Upper lobe of right lung (tissue), 1 donor: ENCODE measurements at regions not wholly inside any gene's neighbourhood (a gene's known extent, or its start where the extent isn't known, plus 50 kb on each side); places are given as distances from the start of the nearest gene placed in this dataset.

ENCODE experiments used
- ATAC-seq: fragments of 200-7000 bp; cut with Tn5 transposase; one replicate; pipeline ENCODE4 v1.9.1; 2020; ENCODE audit warnings: mild to moderate bottlenecking, moderate library complexity
- DNase-seq: peaks from one replicate; pipeline ENCODE4 v3.0.0-alpha.2; 2020
- H3K27ac ChIP-seq: fragments of 200-600 bp; one replicate; pipeline ENCODE4 v1.8.0; 2022
- H3K27me3 ChIP-seq: fragments of 200-600 bp; one replicate; pipeline ENCODE4 v1.8.0; 2022; ENCODE audit warnings: mild to moderate bottlenecking
- H3K36me3 ChIP-seq: fragments of 200-600 bp; one replicate; pipeline ENCODE4 v1.8.0; 2022
- H3K4me1 ChIP-seq: fragments of 200-600 bp; one replicate; pipeline ENCODE4 v1.8.0; 2022
- H3K4me3 ChIP-seq: fragments of 200-600 bp; one replicate; pipeline ENCODE4 v1.8.0; 2022; ENCODE audit warnings: mild to moderate bottlenecking
- H3K9me3 ChIP-seq: fragments of 200-600 bp; one replicate; pipeline ENCODE4 v1.8.0; 2022
- CTCF ChIP-seq: fragments of 200-600 bp; IDR thresholded peaks from one replicate; pipeline ENCODE4 v1.8.0; 2022; ENCODE audit warnings: antibody characterized with exemption
- intact Hi-C: fragments of 100-400 bp; cut with DNase I; formaldehyde crosslinking; loops from one replicate; pipeline ENCODE4 v1.11.0; 2022
- donor health status: DM: no; HTN: yes; CAD: no; lungs with severe emphysema.

GRCh38 chrX:113548308-113549015, 707.8 kb upstream of the AMOT start:
- intact Hi-C loops = no loop called here
- no peak overlapping the region for H3K4me3 ChIP-seq
- no peaks in the 10 kb centered on the region for H3K4me1 ChIP-seq
- no peak for TF ChIP-seq CTCF
- no peak for ATAC-seq
- no peak overlapping the region for H3K27ac ChIP-seq
- no peak for DNase-seq
- H3K36me3 ChIP-seq = no peaks in the 10 kb centered on the region
- H3K27me3 ChIP-seq = no peaks in the 10 kb centered on the region
- no peaks in the 10 kb centered on the region for H3K9me3 ChIP-seq

- DNase-seq = no peak
- Histone ChIP-seq H3K36me3 (no peaks in the 10 kb centered on the region), H3K9me3 (no peaks in the 10 kb centered on the region), H3K27ac (no peak overlapping the region), H3K27me3 (no peaks in the 10 kb centered on the region), H3K4me1 (no peaks in the 10 kb centered on the region), H3K4me3 (no peak overlapping the region)
- TF ChIP-seq CTCF = no peak
- ATAC-seq = no peak
- intact Hi-C loops = no loop called here
Observed at GRCh38 chrX:113545040-113545439, 704.4 kb upstream of the AMOT start.

GRCh38 chrX:113539599-113540356, 699.1 kb upstream of the AMOT start:
- ATAC-seq = no peak
- TF ChIP-seq CTCF = no peak
- intact Hi-C loops = no loop called here
- H3K36me3 ChIP-seq = no peaks in the 10 kb centered on the region
- no peaks in the 10 kb centered on the region for H3K27me3 ChIP-seq
- H3K4me3 ChIP-seq = no peak overlapping the region
- no peaks in the 10 kb centered on the region for H3K4me1 ChIP-seq
- no peak overlapping the region for H3K27ac ChIP-seq
- H3K9me3 ChIP-seq = no peaks in the 10 kb centered on the region
- no peak for DNase-seq

- no peak for ATAC-seq
- Histone ChIP-seq H3K4me1 (no peaks in the 10 kb centered on the region), H3K4me3 (no peak overlapping the region), H3K27me3 (no peaks in the 10 kb centered on the region), H3K36me3 (no peaks in the 10 kb centered on the region), H3K9me3 (no peaks in the 10 kb centered on the region), H3K27ac (no peak overlapping the region)
- no peak for DNase-seq
- intact Hi-C loops = no loop called here
- TF ChIP-seq CTCF = no peak
Observed at GRCh38 chrX:113529426-113530013, 688.9 kb upstream of the AMOT start.

GRCh38 chrX:113522814-113523213, 682.2 kb upstream of the AMOT start:
- intact Hi-C loops = no loop called here
- no peak for DNase-seq
- no peak overlapping the region for H3K4me3 ChIP-seq

More at GRCh38 chrX:113522814-113523213, 682.2 kb upstream of the AMOT start:
- Histone ChIP-seq H3K4me1 (no peaks in the 10 kb centered on the region), H3K36me3 (no peaks in the 10 kb centered on the region), H3K9me3 (no peaks in the 10 kb centered on the region), H3K27ac (no peak overlapping the region), H3K27me3 (no peaks in the 10 kb centered on the region)
- no peak for ATAC-seq
- no peak for TF ChIP-seq CTCF
